Suprapubic skin (tissue), 4 donors: ENCODE measurements at regions not wholly inside any gene's neighbourhood (a gene's known extent, or its start where the extent isn't known, plus 50 kb on each side); places are given as distances from the start of the nearest gene placed in this dataset.

ENCODE experiments used
- DNase-seq, 2 donors: peaks; one replicate each; pipeline ENCODE4 v3.0.0-alpha.2; 2019; ENCODE audit warnings: low spot score in 2 of 2
- H3K27ac ChIP-seq: fragments of 200-600 bp; sonication (generic); one replicate; pipeline ENCODE4 v1.5.1; 2019
- H3K27me3 ChIP-seq: fragments of 200-600 bp; sonication (generic); one replicate; pipeline ENCODE4 v1.5.1; 2019
- H3K36me3 ChIP-seq: fragments of 200-600 bp; sonication (generic); one replicate; pipeline ENCODE4 v1.5.1; 2019
- H3K4me1 ChIP-seq: fragments of 200-600 bp; sonication (generic); one replicate; pipeline ENCODE4 v1.5.1; 2019
- H3K4me3 ChIP-seq: fragments of 200-600 bp; sonication (generic); one replicate; pipeline ENCODE4 v1.5.1; 2019; ENCODE audit warnings: mild to moderate bottlenecking
- H3K9me3 ChIP-seq: fragments of 200-600 bp; sonication (generic); one replicate; pipeline ENCODE4 v1.5.1; 2019
- CTCF ChIP-seq, 2 donors: fragments of 200-600 bp in 1 of 2; fragments of 450-650 bp in 1 of 2; sonication (generic) in 1 of 2; IDR thresholded peaks; one replicate each; pipeline ENCODE4 v1.5.1; 2016 to 2019; ENCODE audit warnings: antibody characterized with exemption in 2 of 2, mild to moderate bottlenecking in 1 of 2, moderate library complexity in 1 of 2
- EP300 ChIP-seq: sonication (generic); formaldehyde crosslinking; IDR thresholded peaks from one replicate; pipeline ENCODE4 v1.6.1; 2017; ENCODE audit warnings: antibody characterized with exemption
- POLR2A ChIP-seq, 2 donors: fragments of 450-650 bp; IDR thresholded peaks; one replicate each; pipeline ENCODE4 v1.6.1; 2017; ENCODE audit warnings: antibody characterized with exemption in 2 of 2, mild to moderate bottlenecking in 2 of 2, moderate library complexity in 2 of 2
- POLR2AphosphoS5 ChIP-seq, 3 donors: sonication (generic); formaldehyde crosslinking; IDR thresholded peaks; one replicate each; pipeline ENCODE4 v1.6.1; 2017; ENCODE audit warnings: antibody characterized with exemption in 3 of 3
- WGBS: methylation state at CpG from one replicate; pipeline ENCODE4 v1.1.5; 2018; 5-methylcytosine and 5-hydroxymethylcytosine counted together

- peaks cover 21% of the 10 kb centered on the region for H3K4me1 ChIP-seq
- WGBS = 35% methylated on average over 6 of the region's 6 CpGs
- peaks cover 13% of the 10 kb centered on the region for H3K27me3 ChIP-seq
- H3K9me3 ChIP-seq = no peaks in the 10 kb centered on the region
- H3K4me3 ChIP-seq = peak overlapping the region; percentile 1
- no peak for TF ChIP-seq POLR2AphosphoS5 (IDR thresholded peaks at IDR 0.05)
- no peak for TF ChIP-seq CTCF (IDR thresholded peaks at IDR 0.05)
- no peak for TF ChIP-seq EP300
- TF ChIP-seq POLR2A (IDR thresholded peaks at IDR 0.05) = no peak
- H3K27ac ChIP-seq = peak overlapping the region; percentile 90
- no peak for DNase-seq
- no peaks in the 10 kb centered on the region for H3K36me3 ChIP-seq
Measured at GRCh38 chr2:143939626-143940330, 580.1 kb downstream of the ZEB2 start.

GRCh38 chr2:143937723-143938350, 582.1 kb downstream of the ZEB2 start:
- DNase-seq = no peak
- Histone ChIP-seq H3K4me1 (peaks cover 21% of the 10 kb centered on the region), H3K9me3 (no peaks in the 10 kb centered on the region), H3K27me3 (peaks cover 13% of the 10 kb centered on the region), H3K36me3 (no peaks in the 10 kb centered on the region), H3K4me3 (peak overlapping the region; percentile 59), H3K27ac (peak overlapping the region; percentile 90)
- no peak for TF ChIP-seq POLR2A (IDR thresholded peaks at IDR 0.05)
- no peak for TF ChIP-seq CTCF (IDR thresholded peaks at IDR 0.05)
- no peak for TF ChIP-seq POLR2AphosphoS5 (IDR thresholded peaks at IDR 0.05)
- TF ChIP-seq EP300 = no peak
- WGBS = 23% methylated on average over 11 of the region's 11 CpGs

DNA sequence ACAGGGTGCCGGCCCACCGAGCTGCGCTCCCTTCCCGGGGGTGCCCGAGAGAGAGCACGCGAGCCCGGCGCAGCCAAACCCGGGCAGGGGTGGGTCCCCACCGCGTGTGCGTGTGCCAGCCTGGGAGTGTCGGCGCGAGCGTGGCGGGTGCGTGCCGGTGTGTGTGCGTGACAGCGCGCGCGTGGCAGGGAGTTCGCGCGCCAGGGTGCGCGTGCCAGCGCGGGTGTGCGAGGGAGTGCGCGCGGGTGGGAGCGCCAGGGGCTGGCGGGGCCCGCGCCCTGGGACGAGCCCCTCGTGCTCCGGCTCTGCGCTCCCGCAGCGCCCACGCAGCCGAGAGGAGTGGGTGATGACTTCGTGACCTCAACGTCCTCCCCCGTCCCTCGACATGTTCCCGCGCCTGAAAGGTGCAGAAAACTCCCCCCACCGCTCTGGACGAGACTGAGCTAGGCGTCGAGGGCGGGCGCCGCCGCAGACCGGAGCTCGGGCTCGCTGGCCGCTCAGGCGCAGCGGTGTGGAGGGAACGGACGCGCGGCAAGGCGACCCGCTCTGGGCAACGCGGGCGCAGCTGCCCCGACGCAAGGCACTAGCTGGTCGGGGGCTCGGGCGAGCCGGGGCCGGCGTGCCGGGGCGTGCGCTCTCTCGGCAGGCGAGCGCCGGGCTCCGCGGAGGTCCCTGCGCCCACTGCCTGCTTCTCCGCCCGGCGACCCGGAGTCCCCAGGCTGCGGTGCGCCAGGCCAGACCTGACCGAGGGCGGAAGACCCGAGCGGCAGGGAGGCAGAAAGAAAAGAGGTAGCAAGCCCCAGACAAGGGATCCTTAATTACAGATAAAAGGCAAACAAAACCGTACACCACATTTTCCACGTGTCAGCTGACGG, 582.8 kb downstream of the ZEB2 start:
- Histone ChIP-seq H3K27ac (peak overlapping the region; percentile 90), H3K4me1 (peaks cover 21% of the 10 kb centered on the region), H3K36me3 (no peaks in the 10 kb centered on the region), H3K4me3 (peak overlapping the region; percentile 59), H3K27me3 (peaks cover 13% of the 10 kb centered on the region), H3K9me3 (no peaks in the 10 kb centered on the region)
- TF ChIP-seq CTCF (IDR thresholded peaks at IDR 0.05) (no peak), POLR2AphosphoS5 (IDR thresholded peaks at IDR 0.05) (peak in 1 of 3 donors; percentile 17), POLR2A (IDR thresholded peaks at IDR 0.05) (no peak), EP300 (no peak)
- peak in 1 of 2 donors; percentile 59 for DNase-seq
- under 1% methylated on average over 26 of the region's 108 CpGs for WGBS

GRCh38 chr2:143936538-143936847, 583.4 kb downstream of the ZEB2 start:
- peak overlapping the region; percentile 59 for H3K4me3 ChIP-seq
- H3K27ac ChIP-seq = peak overlapping the region; percentile 90
- H3K9me3 ChIP-seq = no peaks in the 10 kb centered on the region
- H3K36me3 ChIP-seq = no peaks in the 10 kb centered on the region
- H3K4me1 ChIP-seq = peaks cover 21% of the 10 kb centered on the region
- no peak for DNase-seq
- no peak for TF ChIP-seq EP300
- no peak for TF ChIP-seq POLR2A (IDR thresholded peaks at IDR 0.05)
- no peak for TF ChIP-seq CTCF (IDR thresholded peaks at IDR 0.05)
- TF ChIP-seq POLR2AphosphoS5 (IDR thresholded peaks at IDR 0.05) = no peak
- WGBS = 6% methylated on average over 14 of the region's 14 CpGs
- peaks cover 13% of the 10 kb centered on the region for H3K27me3 ChIP-seq

GRCh38 chr2:143935482-143935752, 584.5 kb downstream of the ZEB2 start:
- Histone ChIP-seq H3K27me3 (peaks cover 13% of the 10 kb centered on the region), H3K27ac (peak overlapping the region; percentile 90), H3K4me3 (peak overlapping the region; percentile 59), H3K4me1 (peaks cover 21% of the 10 kb centered on the region), H3K36me3 (no peaks in the 10 kb centered on the region), H3K9me3 (no peaks in the 10 kb centered on the region)
- WGBS = 69% methylated on average over 4 of the region's 4 CpGs
- TF ChIP-seq POLR2A (IDR thresholded peaks at IDR 0.05) = no peak
- no peak for TF ChIP-seq CTCF (IDR thresholded peaks at IDR 0.05)
- TF ChIP-seq EP300 = no peak
- no peak for DNase-seq
